IMR-90 (cell line): ENCODE measurements at regions not wholly inside any gene's neighbourhood (a gene's known extent, or its start where the extent isn't known, plus 50 kb on each side); places are given as distances from the start of the nearest gene placed in this dataset.

Experiments used
- ATAC-seq: fragments of 200-7000 bp; cut with Tn5 transposase; 2 replicates; pipeline ENCODE4 v1.9.1; 2020; ENCODE audit warnings: low read depth, mild to moderate bottlenecking, moderate library complexity
- BruUV-seq: library from RNA; stranded (reverse); fragments of 400-500 nt; replicated peaks from 2 replicates; lab custom pipeline; 2021; lab: Mats Ljungman, UMichigan
- CTCF ChIA-PET: fragments of 300-600 bp; formaldehyde crosslinking; extraction: SDS; loops from one replicate; lab custom pipeline; 2021; ENCODE audit warnings: antibody characterized with exemption; lab: Yijun Ruan, JAX
- POLR2A ChIA-PET: fragments of 300-600 bp; sonication (Branson Sonifier 250); formaldehyde crosslinking; loops from one replicate; lab custom pipeline; 2022; ENCODE audit warnings: antibody characterized with exemption; ENCODE audit not compliant: unreplicated experiment; lab: Charles Lee
- DNase-seq: peaks from one replicate; pipeline ENCODE4 v3.0.0; 2013
- H2AFZ ChIP-seq: replicated peaks from 2 replicates; pipeline ENCODE3; 2013; ENCODE audit warnings: low read length, mild to moderate bottlenecking; ENCODE audit not compliant: poor library complexity
- H2AK5ac ChIP-seq: 2 replicates; pipeline ENCODE4 v1.6.1; 2013; ENCODE audit warnings: low read depth, low read length, inconsistent platforms
- H2AK9ac ChIP-seq: replicated peaks from 2 replicates; pipeline ENCODE3; 2013; ENCODE audit warnings: mild to moderate bottlenecking, low read depth, low read length, moderate library complexity; ENCODE audit not compliant: poor library complexity
- H2BK120ac ChIP-seq: 2 replicates; pipeline ENCODE4 v1.6.1; 2013; ENCODE audit warnings: low read depth, low read length, inconsistent platforms
- H2BK15ac ChIP-seq: 3 replicates; pipeline ENCODE4 v1.6.1; 2013; ENCODE audit warnings: low read depth, low read length, inconsistent platforms
- H2BK20ac ChIP-seq: 2 replicates; pipeline ENCODE4 v1.6.1; 2013; ENCODE audit warnings: low read depth, mild to moderate bottlenecking, inconsistent platforms, low read length, moderate library complexity
- H2BK5ac ChIP-seq: 2 replicates; pipeline ENCODE4 v1.6.1; 2013; ENCODE audit warnings: mild to moderate bottlenecking, low read depth, low read length, inconsistent platforms; ENCODE audit not compliant: poor library complexity, severe bottlenecking
- H3K14ac ChIP-seq: replicated peaks from 2 replicates; pipeline ENCODE4 v1.6.1; 2013; ENCODE audit warnings: low read depth, low read length, inconsistent platforms
- H3K18ac ChIP-seq: 2 replicates; pipeline ENCODE4 v1.6.1; 2013; ENCODE audit warnings: low read depth, low read length, control low read depth
- H3K23ac ChIP-seq: 2 replicates; pipeline ENCODE4 v1.6.1; 2013; ENCODE audit warnings: low read depth, low read length, inconsistent platforms
- H3K27ac ChIP-seq: 2 replicates; pipeline ENCODE4 v1.5.1; 2013; ENCODE audit warnings: mild to moderate bottlenecking, control low read depth, low read length; ENCODE audit not compliant: insufficient read depth
- H3K27me3 ChIP-seq: 2 replicates; pipeline ENCODE4 v1.6.1; 2013; ENCODE audit warnings: low read length; ENCODE audit not compliant: control insufficient read depth, insufficient read depth
- H3K36me3 ChIP-seq: 2 replicates; pipeline ENCODE4 v1.6.1; 2013; ENCODE audit warnings: low read length, mixed read lengths; ENCODE audit not compliant: control insufficient read depth, insufficient read depth
- H3K4ac ChIP-seq: 2 replicates; pipeline ENCODE4 v1.6.1; 2013; ENCODE audit warnings: low read depth, low read length, inconsistent platforms
- H3K4me1 ChIP-seq: 2 replicates; pipeline ENCODE4 v1.6.1; 2013; ENCODE audit warnings: low read length, mixed read lengths; ENCODE audit not compliant: control insufficient read depth, insufficient read depth
- H3K4me2 ChIP-seq: 2 replicates; pipeline ENCODE4 v1.6.1; 2013; ENCODE audit warnings: low read depth, mild to moderate bottlenecking, control low read depth, low read length, moderate library complexity
- H3K4me3 ChIP-seq: 2 replicates; pipeline ENCODE4 v1.5.1; 2013; ENCODE audit warnings: low read depth, mild to moderate bottlenecking, control low read depth, low read length, moderate library complexity; ENCODE audit not compliant: insufficient read depth
- H3K56ac ChIP-seq: 2 replicates; pipeline ENCODE4 v1.6.1; 2013; ENCODE audit warnings: low read length, inconsistent platforms; ENCODE audit not compliant: insufficient read depth; ENCODE audit errors: extremely low read depth
- H3K79me1 ChIP-seq, 2 experiments: 2 replicates each; pipeline ENCODE4 v1.6.1; 2013; ENCODE audit warnings: low read length in 2 of 2, inconsistent platforms in 1 of 2, low read depth in 1 of 2
- H3K9ac ChIP-seq: 2 replicates; pipeline ENCODE4 v1.6.1; 2013; ENCODE audit warnings: low read depth, low read length, control low read depth
- H3K9me1 ChIP-seq: 2 replicates; pipeline ENCODE4 v1.6.1; 2013; ENCODE audit warnings: low read length, inconsistent platforms; ENCODE audit not compliant: insufficient read depth
- H3K9me3 ChIP-seq: 2 replicates; pipeline ENCODE4 v1.6.1; 2013; ENCODE audit warnings: low read length; ENCODE audit not compliant: control insufficient read depth, insufficient read depth
- H4K20me1 ChIP-seq: 2 replicates; pipeline ENCODE4 v1.6.1; 2013; ENCODE audit warnings: low read length, inconsistent platforms; ENCODE audit not compliant: insufficient read depth
- H4K5ac ChIP-seq: 2 replicates; pipeline ENCODE4 v1.6.1; 2013; ENCODE audit warnings: mild to moderate bottlenecking, low read depth, low read length, control low read depth
- H4K8ac ChIP-seq, 2 experiments: 2 replicates each; pipeline ENCODE4 v1.6.1; 2013; ENCODE audit warnings: low read depth in 2 of 2, low read length in 2 of 2, control low read depth in 1 of 2, inconsistent platforms in 1 of 2
- H4K91ac ChIP-seq: 2 replicates; pipeline ENCODE4 v1.6.1; 2013; ENCODE audit warnings: low read depth, low read length, inconsistent platforms; ENCODE audit not compliant: insufficient read depth
- MAZ ChIP-seq: IDR thresholded peaks from 2 replicates; pipeline ENCODE4 v1.6.1; 2012; ENCODE audit warnings: low read depth, mild to moderate bottlenecking, low read length, improper control_type of control experiment, moderate library complexity, borderline replicate concordance
- WGBS, 2 experiments: methylation state at CpG; one replicate each; pipeline versions ENCODE4 v1.1.5 to v1.1.7; 2013; ENCODE audit warnings: missing lambda C conversion rate in 2 of 2; ENCODE audit not compliant: insufficient read length in 1 of 2; ENCODE audit errors: extremely low coverage in 2 of 2; 5-methylcytosine and 5-hydroxymethylcytosine counted together
- dilution Hi-C: fragments of 300-500 bp; cut with HindIII; formaldehyde crosslinking; loops from one replicate; pipeline ENCODE4 v1.14.3; 2018; ENCODE audit warnings: low sequenced_read_pairs; ENCODE audit not compliant: unreplicated experiment
- in situ Hi-C: fragments of 300-500 bp; cut with MboI; formaldehyde crosslinking; loops from 3 replicates; pipeline ENCODE4 v1.14.3; 2019; ENCODE audit warnings: low sequenced_read_pairs, inconsistent platforms, mixed read lengths
- intact Hi-C: fragments of 100-400 bp; cut with micrococcal nuclease; formaldehyde crosslinking; loops from 2 replicates; pipeline ENCODE4 v1.10.0; 2022

DNA sequence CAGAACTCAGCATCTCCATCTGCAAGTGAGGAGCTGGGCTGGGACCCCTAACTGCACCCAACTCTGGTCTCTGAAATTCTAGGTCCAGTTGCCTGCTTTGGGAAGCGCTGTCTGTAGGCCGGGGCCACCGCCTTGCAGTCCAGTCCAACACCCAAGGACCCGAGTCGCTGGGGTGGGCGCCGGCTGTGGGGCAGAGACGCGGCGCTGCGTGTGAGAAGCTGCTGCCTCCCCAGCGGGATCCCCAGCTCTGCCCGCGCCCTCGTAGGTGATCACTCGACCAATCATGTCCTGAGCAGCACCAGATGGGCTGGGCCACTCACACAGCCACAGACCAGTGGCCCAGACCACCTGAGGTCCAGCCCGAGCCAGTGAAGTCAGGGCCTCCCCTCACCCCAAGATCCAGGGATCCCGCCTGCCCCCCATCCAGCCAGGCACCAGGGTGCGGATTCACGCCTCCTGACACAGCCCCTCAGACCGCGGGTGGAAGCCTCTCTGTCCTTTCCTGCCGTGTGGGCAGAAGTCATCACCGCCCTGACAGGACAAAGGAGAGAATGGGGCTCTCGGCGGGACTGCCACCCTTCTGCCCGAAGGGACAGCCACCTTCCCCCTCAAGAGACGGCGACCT lies 67.4 kb upstream of the ADGRA1 start:
- no peak for TF ChIP-seq MAZ
- BruUV-seq = no TSS peak
- no peaks in the 10 kb centered on the region for H3K4me1 ChIP-seq
- no peaks in the 10 kb centered on the region for H3K79me1 ChIP-seq
- no peak overlapping the region for H3K4me3 ChIP-seq
- H4K8ac ChIP-seq = no peak overlapping the region
- H3K56ac ChIP-seq = no peak overlapping the region
- H3K9me1 ChIP-seq = no peaks in the 10 kb centered on the region
- H2BK5ac ChIP-seq = no peak overlapping the region
- H2BK15ac ChIP-seq = no peak overlapping the region
- intact Hi-C loops (no loop called here), in situ Hi-C loops (no loop called here), dilution Hi-C loops (no loop called here)
- H2AK5ac ChIP-seq = no peak overlapping the region
- ChIA-PET POLR2A (no interaction called here), CTCF (no interaction called here)
- H2AK9ac ChIP-seq = no peak overlapping the region
- H3K9me3 ChIP-seq = peaks cover 14% of the 10 kb centered on the region; the same call in 1 of the 2 replicates
- H2BK120ac ChIP-seq = no peak overlapping the region
- H4K20me1 ChIP-seq = no peaks in the 10 kb centered on the region
- no peak overlapping the region for H3K9ac ChIP-seq
- H3K23ac ChIP-seq = no peak overlapping the region
- H3K27ac ChIP-seq = no peak overlapping the region
- no peak overlapping the region for H3K14ac ChIP-seq
- H3K36me3 ChIP-seq = no peaks in the 10 kb centered on the region
- H3K4me2 ChIP-seq = no peak overlapping the region
- no peak overlapping the region for H2BK20ac ChIP-seq
- no peak overlapping the region for H3K4ac ChIP-seq
- H3K18ac ChIP-seq = no peak overlapping the region
- no peak overlapping the region for H2AFZ ChIP-seq
- WGBS, 2 experiments = 77% methylated on average over 16 of the region's 29 CpGs; no CpG with 5 or more reads in 1 of the 2 experiments
- H4K91ac ChIP-seq = no peak overlapping the region
- H3K27me3 ChIP-seq = peaks cover 2% of the 10 kb centered on the region; the same call in 1 of the 2 replicates
- ATAC-seq (no peak), DNase-seq (no peak)
- no peak overlapping the region for H4K5ac ChIP-seq
